Caco-2 (cell line): ENCODE measurements at regions not wholly inside any gene's neighbourhood (a gene's known extent, or its start where the extent isn't known, plus 50 kb on each side); places are given as distances from the start of the nearest gene placed in this dataset.

Experiments used
- BruUV-seq: library from RNA; stranded (reverse); fragments of 400-500 nt; replicated peaks from 2 replicates; lab custom pipeline; 2021; lab: Mats Ljungman, UMichigan
- CTCF ChIA-PET: fragments of 300-600 bp; sonication (Branson Sonifier 250); formaldehyde crosslinking; loops from one replicate; lab custom pipeline; 2022; ENCODE audit warnings: antibody characterized with exemption; lab: Charles Lee
- POLR2A ChIA-PET: fragments of 300-600 bp; sonication (Branson Sonifier 250); formaldehyde crosslinking; loops from one replicate; lab custom pipeline; 2022; ENCODE audit warnings: antibody characterized with exemption; lab: Charles Lee
- DNase-seq, 2 experiments: peaks; one replicate each; pipeline versions ENCODE4 v3.0.0 to v3.0.0-alpha.2; 2020 to 2022
- H3K27me3 ChIP-seq: replicated peaks from 2 replicates; pipeline ENCODE4 v1.6.0; 2011; ENCODE audit warnings: low read length; ENCODE audit not compliant: control insufficient read depth, insufficient read depth
- H3K36me3 ChIP-seq: 2 replicates; pipeline ENCODE4 v1.5.1; 2011; ENCODE audit warnings: low read length; ENCODE audit not compliant: control insufficient read depth, insufficient read depth
- H3K4me1 ChIP-seq: fragments of 250-450 bp; sonication (Bioruptor Pico); 2 replicates; pipeline ENCODE4 v1.5.1; 2020; ENCODE audit warnings: mild to moderate bottlenecking
- H3K4me3 ChIP-seq: 2 replicates; pipeline ENCODE4 v1.5.1; 2011; ENCODE audit warnings: low read depth, mild to moderate bottlenecking, control low read depth, low read length
- H3K9me3 ChIP-seq: fragments of 250-450 bp; sonication (Bioruptor Pico); 2 replicates; pipeline ENCODE4 v1.5.1; 2020; ENCODE audit warnings: mild to moderate bottlenecking, moderate library complexity
- H3K27ac Mint-ChIP-seq: one replicate; pipeline ENCODE4 v1.8.0; 2022; ENCODE audit warnings: mixed read lengths; ENCODE audit not compliant: unreplicated experiment
- H3K27me3 Mint-ChIP-seq: one replicate; pipeline ENCODE4 v1.8.0; 2022; ENCODE audit warnings: mixed read lengths; ENCODE audit not compliant: insufficient read depth, unreplicated experiment
- H3K36me3 Mint-ChIP-seq: one replicate; pipeline ENCODE4 v1.8.0; 2022; ENCODE audit warnings: mild to moderate bottlenecking, mixed read lengths; ENCODE audit not compliant: insufficient read depth, unreplicated experiment
- H3K4me1 Mint-ChIP-seq: one replicate; pipeline ENCODE4 v1.8.0; 2022; ENCODE audit warnings: low read depth, mixed read lengths; ENCODE audit not compliant: unreplicated experiment
- H3K4me3 Mint-ChIP-seq: one replicate; pipeline ENCODE4 v1.8.0; 2022; ENCODE audit warnings: mild to moderate bottlenecking, moderate library complexity, mixed read lengths; ENCODE audit not compliant: unreplicated experiment
- H3K9me3 Mint-ChIP-seq: one replicate; pipeline ENCODE4 v1.8.0; 2022; ENCODE audit warnings: mixed read lengths; ENCODE audit not compliant: unreplicated experiment
- CTCF ChIP-seq, 2 experiments: fragments of 200-600 bp in 1 of 2; IDR thresholded peaks; 1 replicate in 1 of 2; 2 replicates in 1 of 2; pipeline versions ENCODE4 v1.5.1 to v1.8.0; 2011 to 2022; ENCODE audit warnings: antibody characterized with exemption in 1 of 2, control low read depth in 1 of 2, inconsistent platforms in 1 of 2, low read depth in 1 of 2, low read length in 1 of 2, mild to moderate bottlenecking in 1 of 2, moderate library complexity in 1 of 2; ENCODE audit not compliant: insufficient read depth in 1 of 2, severe bottlenecking in 1 of 2, unreplicated experiment in 1 of 2
- intact Hi-C: fragments of 100-400 bp; cut with micrococcal nuclease; formaldehyde crosslinking; loops from one replicate; pipeline ENCODE4 v1.10.0; 2022; ENCODE audit not compliant: unreplicated experiment

GRCh38 chr9:99345451-99345850 is 123.4 kb downstream of the SEC61B start:
- Mint-ChIP-seq H3K36me3 (no peaks in the 10 kb centered on the region), H3K9me3 (no peaks in the 10 kb centered on the region), H3K27me3 (peaks cover 11% of the 10 kb centered on the region), H3K4me1 (no peaks in the 10 kb centered on the region), H3K27ac (no peak overlapping the region), H3K4me3 (no peak overlapping the region)
- POLR2A ChIA-PET: no interaction called here
- no peak for DNase-seq
- no peaks in the 10 kb centered on the region for H3K27me3 ChIP-seq
- no peaks in the 10 kb centered on the region for H3K36me3 ChIP-seq
- TF ChIP-seq CTCF (IDR thresholded peaks at IDR 0.05; ENCODE audit: insufficient read depth in 1 of 2, low read depth in 1 of 2, low read length in 1 of 2, severe bottlenecking in 1 of 2, unreplicated experiment in 1 of 2): no peak
- H3K9me3 ChIP-seq: no peaks in the 10 kb centered on the region
- intact Hi-C loops: no loop called here
- BruUV-seq: no TSS peak
- CTCF ChIA-PET: no interaction called here
- no peaks in the 10 kb centered on the region for H3K4me1 ChIP-seq
- H3K4me3 ChIP-seq: no peak overlapping the region

GRCh38 chr9:99345942-99346341 is 123.9 kb downstream of the SEC61B start:
- DNase-seq: no peak
- no peaks in the 10 kb centered on the region for H3K9me3 Mint-ChIP-seq
- no peak for TF ChIP-seq CTCF (IDR thresholded peaks at IDR 0.05; ENCODE audit: insufficient read depth in 1 of 2, low read depth in 1 of 2, low read length in 1 of 2, severe bottlenecking in 1 of 2, unreplicated experiment in 1 of 2)
- H3K27ac Mint-ChIP-seq: no peak overlapping the region
- ChIA-PET CTCF (no interaction called here), POLR2A (no interaction called here)
- Histone ChIP-seq H3K4me3 (no peak overlapping the region), H3K9me3 (no peaks in the 10 kb centered on the region), H3K36me3 (no peaks in the 10 kb centered on the region), H3K4me1 (no peaks in the 10 kb centered on the region), H3K27me3 (no peaks in the 10 kb centered on the region)
- no peaks in the 10 kb centered on the region for H3K36me3 Mint-ChIP-seq
- intact Hi-C loops: no loop called here
- BruUV-seq: no TSS peak
- H3K4me1 Mint-ChIP-seq: no peaks in the 10 kb centered on the region
- peaks cover 11% of the 10 kb centered on the region for H3K27me3 Mint-ChIP-seq
- H3K4me3 Mint-ChIP-seq: no peak overlapping the region

GRCh38 chr9:99347568-99347967 is 125.5 kb downstream of the SEC61B start:
- no peak for DNase-seq
- Mint-ChIP-seq H3K27ac (no peak overlapping the region), H3K27me3 (peaks cover 7% of the 10 kb centered on the region), H3K4me1 (no peaks in the 10 kb centered on the region), H3K36me3 (no peaks in the 10 kb centered on the region), H3K9me3 (no peaks in the 10 kb centered on the region), H3K4me3 (no peak overlapping the region)
- no peaks in the 10 kb centered on the region for H3K4me1 ChIP-seq
- no peak for TF ChIP-seq CTCF (IDR thresholded peaks at IDR 0.05; ENCODE audit: insufficient read depth in 1 of 2, low read depth in 1 of 2, low read length in 1 of 2, severe bottlenecking in 1 of 2, unreplicated experiment in 1 of 2)
- ChIA-PET POLR2A (no interaction called here), CTCF (no interaction called here)
- H3K4me3 ChIP-seq: no peak overlapping the region
- no peaks in the 10 kb centered on the region for H3K9me3 ChIP-seq
- intact Hi-C loops: no loop called here
- BruUV-seq: no TSS peak
- H3K36me3 ChIP-seq: no peaks in the 10 kb centered on the region
- no peaks in the 10 kb centered on the region for H3K27me3 ChIP-seq
